Liver (tissue), 8 donors: ENCODE measurements at regions not wholly inside any gene's neighbourhood (a gene's known extent, or its start where the extent isn't known, plus 50 kb on each side); places are given as distances from the start of the nearest gene placed in this dataset.

Experiments
- DNase-seq: peaks from one replicate; pipeline ENCODE4 v3.0.0-alpha.2; 2017; ENCODE audit warnings: low spot score
- H3K27ac ChIP-seq, 2 donors: one replicate each; pipeline ENCODE4 v1.7.0; 2013; ENCODE audit warnings: inconsistent platforms in 2 of 2, low read length in 2 of 2, control low read depth in 1 of 2, low read depth in 1 of 2, mild to moderate bottlenecking in 1 of 2
- H3K27me3 ChIP-seq, 4 donors: one replicate each; pipeline versions ENCODE4 v1.6.1 to v1.7.0; 2013; ENCODE audit warnings: low read length in 3 of 4, inconsistent platforms in 1 of 4, mild to moderate bottlenecking in 1 of 4, moderate library complexity in 1 of 4; ENCODE audit not compliant: control insufficient read depth in 4 of 4, insufficient read depth in 4 of 4
- H3K36me3 ChIP-seq, 4 donors: one replicate each; pipeline versions ENCODE4 v1.6.1 to v1.7.0; 2013; ENCODE audit warnings: low read length in 3 of 4, mild to moderate bottlenecking in 3 of 4, low read depth in 1 of 4, moderate library complexity in 1 of 4; ENCODE audit not compliant: control insufficient read depth in 4 of 4, insufficient read depth in 3 of 4
- H3K4me1 ChIP-seq, 4 donors: one replicate each; pipeline versions ENCODE4 v1.6.1 to v1.7.0; 2013; ENCODE audit warnings: low read length in 3 of 4, mild to moderate bottlenecking in 3 of 4, moderate library complexity in 1 of 4; ENCODE audit not compliant: control insufficient read depth in 4 of 4, insufficient read depth in 4 of 4
- H3K4me3 ChIP-seq, 3 donors: one replicate each; pipeline versions ENCODE4 v1.6.1 to v1.7.0; 2013; ENCODE audit warnings: low read length in 3 of 3, control low read depth in 1 of 3, low read depth in 1 of 3, mild to moderate bottlenecking in 1 of 3
- H3K9ac ChIP-seq, 2 donors: one replicate each; pipeline ENCODE4 v1.7.0; 2013; ENCODE audit warnings: low read length in 2 of 2, mild to moderate bottlenecking in 2 of 2, moderate library complexity in 2 of 2, control low read depth in 1 of 2, low read depth in 1 of 2
- H3K9me3 ChIP-seq, 4 donors: one replicate each; pipeline versions ENCODE4 v1.6.1 to v1.7.0; 2013; ENCODE audit warnings: low read length in 3 of 4; ENCODE audit not compliant: control insufficient read depth in 4 of 4
- EGR1 ChIP-seq, 2 donors: IDR thresholded peaks; 2 replicates each; pipeline ENCODE4 v1.6.1; 2016 to 2018; ENCODE audit warnings: antibody characterized with exemption in 2 of 2, low read depth in 2 of 2
- FOXA1 ChIP-seq: IDR thresholded peaks from 2 replicates; pipeline ENCODE4 v1.6.1; 2016; ENCODE audit warnings: antibody characterized with exemption
- FOXA2 ChIP-seq: IDR thresholded peaks from 2 replicates; pipeline ENCODE4 v1.6.1; 2016; ENCODE audit warnings: antibody characterized with exemption
- GABPA ChIP-seq, 2 donors: IDR thresholded peaks in 1 of 2; conservative IDR thresholded peaks in 1 of 2; 2 replicates each; pipeline ENCODE4 v1.6.1; 2016; ENCODE audit warnings: antibody characterized with exemption in 2 of 2, mild to moderate bottlenecking in 1 of 2, moderate library complexity in 1 of 2
- HNF4A ChIP-seq, 2 donors: conservative IDR thresholded peaks; 2 replicates each; pipeline ENCODE4 v1.6.1; 2016; ENCODE audit warnings: antibody characterized with exemption in 2 of 2, mild to moderate bottlenecking in 2 of 2
- HNF4G ChIP-seq: IDR thresholded peaks from 2 replicates; pipeline ENCODE4 v1.6.1; 2016; ENCODE audit warnings: antibody characterized with exemption
- JUND ChIP-seq, 2 donors: IDR thresholded peaks; 2 replicates each; pipeline ENCODE4 v1.6.1; 2016; ENCODE audit warnings: antibody characterized with exemption in 2 of 2
- NR2F2 ChIP-seq: IDR thresholded peaks from 2 replicates; pipeline ENCODE4 v1.6.1; 2016; ENCODE audit warnings: antibody characterized with exemption
- RAD21 ChIP-seq, 2 donors: IDR thresholded peaks; 2 replicates each; pipeline ENCODE4 v1.6.1; 2016; ENCODE audit warnings: antibody characterized with exemption in 2 of 2, mild to moderate bottlenecking in 2 of 2
- SP1 ChIP-seq: IDR thresholded peaks from 2 replicates; pipeline ENCODE4 v1.6.1; 2018; ENCODE audit warnings: antibody characterized with exemption, mild to moderate bottlenecking
- TAF1 ChIP-seq: conservative IDR thresholded peaks from 2 replicates; pipeline ENCODE4 v1.6.1; 2016; ENCODE audit warnings: antibody characterized with exemption, mild to moderate bottlenecking
- YY1 ChIP-seq: IDR thresholded peaks from 2 replicates; pipeline ENCODE4 v1.6.1; 2016; ENCODE audit warnings: antibody characterized with exemption, mild to moderate bottlenecking
- WGBS: extraction: QIAGEN DNeasy Blood & Tissue Kit; methylation state at CpG from one replicate; pipeline ENCODE4 v1.1.7; 2013; 5-methylcytosine and 5-hydroxymethylcytosine counted together
- TF ChIP-seq, protein P1 (sequence below): IDR thresholded peaks from 2 replicates; pipeline ENCODE4 v1.6.1; 2016; ENCODE audit warnings: antibody characterized with exemption
- TF ChIP-seq, protein P2 (sequence below): IDR thresholded peaks from 2 replicates; pipeline ENCODE4 v1.6.1; 2016; ENCODE audit warnings: antibody characterized with exemption
- TF ChIP-seq, protein P3 (sequence below): IDR thresholded peaks from 2 replicates; pipeline ENCODE4 v1.6.1; 2016; ENCODE audit warnings: antibody characterized with exemption
- TF ChIP-seq, protein P4 (sequence below): fragments of 150-350 bp; IDR thresholded peaks from 2 replicates; pipeline ENCODE4 v1.5.1; 2017; ENCODE audit warnings: improper control_type of control experiment, low read depth, low read length; ENCODE audit not compliant: missing input control
- TF ChIP-seq, protein P5 (sequence below): IDR thresholded peaks from 2 replicates; pipeline ENCODE4 v1.6.1; 2016; ENCODE audit warnings: antibody characterized with exemption, mild to moderate bottlenecking
- donor health status: healthy.
- donor health status: healthy.
- donor health status: healthy.
- donor health status: healthy.
- donor health status: healthy.

DNA sequence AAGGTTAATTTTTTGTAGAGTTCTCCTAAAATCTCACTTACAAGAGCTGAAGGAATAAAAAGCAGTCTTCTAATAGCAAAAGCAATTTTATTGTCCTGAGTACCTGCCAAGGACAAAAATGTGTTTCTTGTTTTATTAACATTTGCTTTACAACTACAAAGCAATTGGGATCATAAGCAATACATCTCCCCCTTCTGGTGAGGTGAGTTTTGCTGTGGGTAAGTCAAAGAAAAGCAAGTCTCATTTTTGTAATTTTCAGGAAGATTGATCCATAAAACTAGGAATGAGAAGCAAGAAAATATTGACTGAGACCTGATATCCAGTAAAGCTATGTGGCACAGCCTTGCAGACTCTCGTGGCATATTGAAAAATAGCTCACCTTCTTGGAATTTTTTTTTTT is 2162.7 kb downstream of the NCAM2 start:
- 42% methylated on average over 1 of the region's 1 CpG for WGBS
- no peak for TF ChIP-seq TAF1
- TF ChIP-seq YY1 = no peak
- no peak for TF ChIP-seq GABPA (IDR thresholded peaks at IDR 0.05 in 1 of 2, conservative IDR thresholded peaks at IDR 0.05 in 1 of 2)

DNA sequence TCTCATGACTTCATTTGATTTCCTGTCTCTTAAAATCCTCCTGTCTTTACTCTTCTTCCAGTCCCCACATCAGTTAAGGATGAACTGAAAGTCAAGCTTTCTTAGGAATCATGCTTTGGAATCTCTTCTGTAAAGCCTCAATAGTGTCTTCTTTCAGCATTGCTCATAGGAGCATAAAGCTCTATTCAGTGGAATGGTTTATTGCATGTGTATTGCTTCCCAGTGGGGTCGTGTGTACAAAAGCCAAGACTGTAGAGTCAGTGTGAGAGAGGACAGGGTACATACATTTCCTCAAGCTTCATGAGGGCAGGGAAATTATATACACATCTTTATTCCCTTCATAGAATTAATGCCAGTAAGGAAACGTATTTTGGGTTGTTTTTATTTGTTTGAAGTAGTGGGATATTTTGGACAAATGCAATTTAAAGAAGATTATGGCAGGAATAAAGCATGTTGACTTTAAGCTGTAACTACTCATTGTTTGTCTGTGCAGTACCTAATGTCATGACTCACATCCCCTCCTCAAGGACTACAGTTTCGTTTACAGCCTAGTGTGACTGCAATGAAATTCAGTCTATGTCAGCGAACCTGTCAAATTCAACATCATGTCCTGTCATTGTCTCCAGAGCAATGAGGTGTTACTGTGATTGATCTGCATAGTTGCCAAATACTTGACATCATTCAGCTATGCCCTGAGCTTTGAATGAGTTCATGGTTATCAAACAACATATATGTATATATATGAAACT is 2164.2 kb downstream of the NCAM2 start:
- H3K27ac ChIP-seq = no peak overlapping the region
- no peak overlapping the region for H3K4me3 ChIP-seq
- no peak for TF ChIP-seq HNF4A (conservative IDR thresholded peaks at IDR 0.05)
- TF ChIP-seq, protein P1, sequence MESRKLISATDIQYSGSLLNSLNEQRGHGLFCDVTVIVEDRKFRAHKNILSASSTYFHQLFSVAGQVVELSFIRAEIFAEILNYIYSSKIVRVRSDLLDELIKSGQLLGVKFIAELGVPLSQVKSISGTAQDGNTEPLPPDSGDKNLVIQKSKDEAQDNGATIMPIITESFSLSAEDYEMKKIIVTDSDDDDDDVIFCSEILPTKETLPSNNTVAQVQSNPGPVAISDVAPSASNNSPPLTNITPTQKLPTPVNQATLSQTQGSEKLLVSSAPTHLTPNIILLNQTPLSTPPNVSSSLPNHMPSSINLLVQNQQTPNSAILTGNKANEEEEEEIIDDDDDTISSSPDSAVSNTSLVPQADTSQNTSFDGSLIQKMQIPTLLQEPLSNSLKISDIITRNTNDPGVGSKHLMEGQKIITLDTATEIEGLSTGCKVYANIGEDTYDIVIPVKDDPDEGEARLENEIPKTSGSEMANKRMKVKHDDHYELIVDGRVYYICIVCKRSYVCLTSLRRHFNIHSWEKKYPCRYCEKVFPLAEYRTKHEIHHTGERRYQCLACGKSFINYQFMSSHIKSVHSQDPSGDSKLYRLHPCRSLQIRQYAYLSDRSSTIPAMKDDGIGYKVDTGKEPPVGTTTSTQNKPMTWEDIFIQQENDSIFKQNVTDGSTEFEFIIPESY = no peak
- no peak for TF ChIP-seq FOXA1
- no peak for TF ChIP-seq RAD21 (IDR thresholded peaks at IDR 0.05)
- no peak for TF ChIP-seq HNF4G
- no peak for TF ChIP-seq GABPA (IDR thresholded peaks at IDR 0.05 in 1 of 2, conservative IDR thresholded peaks at IDR 0.05 in 1 of 2)
- TF ChIP-seq, protein P2, sequence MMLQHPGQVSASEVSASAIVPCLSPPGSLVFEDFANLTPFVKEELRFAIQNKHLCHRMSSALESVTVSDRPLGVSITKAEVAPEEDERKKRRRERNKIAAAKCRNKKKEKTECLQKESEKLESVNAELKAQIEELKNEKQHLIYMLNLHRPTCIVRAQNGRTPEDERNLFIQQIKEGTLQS = no peak
- TF ChIP-seq SP1 = no peak
- TF ChIP-seq, protein P3, sequence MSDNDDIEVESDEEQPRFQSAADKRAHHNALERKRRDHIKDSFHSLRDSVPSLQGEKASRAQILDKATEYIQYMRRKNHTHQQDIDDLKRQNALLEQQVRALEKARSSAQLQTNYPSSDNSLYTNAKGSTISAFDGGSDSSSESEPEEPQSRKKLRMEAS = no peak
- TF ChIP-seq JUND (IDR thresholded peaks at IDR 0.05) = no peak
- TF ChIP-seq, protein P4, sequence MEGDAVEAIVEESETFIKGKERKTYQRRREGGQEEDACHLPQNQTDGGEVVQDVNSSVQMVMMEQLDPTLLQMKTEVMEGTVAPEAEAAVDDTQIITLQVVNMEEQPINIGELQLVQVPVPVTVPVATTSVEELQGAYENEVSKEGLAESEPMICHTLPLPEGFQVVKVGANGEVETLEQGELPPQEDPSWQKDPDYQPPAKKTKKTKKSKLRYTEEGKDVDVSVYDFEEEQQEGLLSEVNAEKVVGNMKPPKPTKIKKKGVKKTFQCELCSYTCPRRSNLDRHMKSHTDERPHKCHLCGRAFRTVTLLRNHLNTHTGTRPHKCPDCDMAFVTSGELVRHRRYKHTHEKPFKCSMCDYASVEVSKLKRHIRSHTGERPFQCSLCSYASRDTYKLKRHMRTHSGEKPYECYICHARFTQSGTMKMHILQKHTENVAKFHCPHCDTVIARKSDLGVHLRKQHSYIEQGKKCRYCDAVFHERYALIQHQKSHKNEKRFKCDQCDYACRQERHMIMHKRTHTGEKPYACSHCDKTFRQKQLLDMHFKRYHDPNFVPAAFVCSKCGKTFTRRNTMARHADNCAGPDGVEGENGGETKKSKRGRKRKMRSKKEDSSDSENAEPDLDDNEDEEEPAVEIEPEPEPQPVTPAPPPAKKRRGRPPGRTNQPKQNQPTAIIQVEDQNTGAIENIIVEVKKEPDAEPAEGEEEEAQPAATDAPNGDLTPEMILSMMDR = no peak
- no peak for TF ChIP-seq NR2F2
- no peak for TF ChIP-seq FOXA2
- TF ChIP-seq EGR1 (IDR thresholded peaks at IDR 0.05; ENCODE audit: low read depth in 2 of 2) = no peak
- no peak for TF ChIP-seq YY1
- TF ChIP-seq, protein P5, sequence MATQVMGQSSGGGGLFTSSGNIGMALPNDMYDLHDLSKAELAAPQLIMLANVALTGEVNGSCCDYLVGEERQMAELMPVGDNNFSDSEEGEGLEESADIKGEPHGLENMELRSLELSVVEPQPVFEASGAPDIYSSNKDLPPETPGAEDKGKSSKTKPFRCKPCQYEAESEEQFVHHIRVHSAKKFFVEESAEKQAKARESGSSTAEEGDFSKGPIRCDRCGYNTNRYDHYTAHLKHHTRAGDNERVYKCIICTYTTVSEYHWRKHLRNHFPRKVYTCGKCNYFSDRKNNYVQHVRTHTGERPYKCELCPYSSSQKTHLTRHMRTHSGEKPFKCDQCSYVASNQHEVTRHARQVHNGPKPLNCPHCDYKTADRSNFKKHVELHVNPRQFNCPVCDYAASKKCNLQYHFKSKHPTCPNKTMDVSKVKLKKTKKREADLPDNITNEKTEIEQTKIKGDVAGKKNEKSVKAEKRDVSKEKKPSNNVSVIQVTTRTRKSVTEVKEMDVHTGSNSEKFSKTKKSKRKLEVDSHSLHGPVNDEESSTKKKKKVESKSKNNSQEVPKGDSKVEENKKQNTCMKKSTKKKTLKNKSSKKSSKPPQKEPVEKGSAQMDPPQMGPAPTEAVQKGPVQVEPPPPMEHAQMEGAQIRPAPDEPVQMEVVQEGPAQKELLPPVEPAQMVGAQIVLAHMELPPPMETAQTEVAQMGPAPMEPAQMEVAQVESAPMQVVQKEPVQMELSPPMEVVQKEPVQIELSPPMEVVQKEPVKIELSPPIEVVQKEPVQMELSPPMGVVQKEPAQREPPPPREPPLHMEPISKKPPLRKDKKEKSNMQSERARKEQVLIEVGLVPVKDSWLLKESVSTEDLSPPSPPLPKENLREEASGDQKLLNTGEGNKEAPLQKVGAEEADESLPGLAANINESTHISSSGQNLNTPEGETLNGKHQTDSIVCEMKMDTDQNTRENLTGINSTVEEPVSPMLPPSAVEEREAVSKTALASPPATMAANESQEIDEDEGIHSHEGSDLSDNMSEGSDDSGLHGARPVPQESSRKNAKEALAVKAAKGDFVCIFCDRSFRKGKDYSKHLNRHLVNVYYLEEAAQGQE = no peak
- no peak overlapping the region for H3K9ac ChIP-seq
- no peaks in the 10 kb centered on the region for H3K27me3 ChIP-seq
- 43% methylated on average over 4 of the region's 4 CpGs for WGBS
- no peaks in the 10 kb centered on the region for H3K4me1 ChIP-seq
- no peaks in the 10 kb centered on the region for H3K9me3 ChIP-seq
- no peaks in the 10 kb centered on the region for H3K36me3 ChIP-seq
- no peak for DNase-seq

More for the DNA sequence above, 2162.7 kb downstream of the NCAM2 start:
- Histone ChIP-seq H3K36me3 (no peaks in the 10 kb centered on the region), H3K9ac (no peak overlapping the region), H3K9me3 (no peaks in the 10 kb centered on the region), H3K4me3 (no peak overlapping the region), H3K27ac (no peak overlapping the region), H3K27me3 (no peaks in the 10 kb centered on the region), H3K4me1 (no peaks in the 10 kb centered on the region)
- DNase-seq = no peak
